PC-3 (cell line): ENCODE measurements at regions not wholly inside any gene's neighbourhood (a gene's known extent, or its start where the extent isn't known, plus 50 kb on each side); places are given as distances from the start of the nearest gene placed in this dataset.

Source experiments
- CTCF ChIP-seq: fragments of 300-600 bp; sonication (generic); conservative IDR thresholded peaks from 2 replicates; pipeline ENCODE4 v1.5.1; 2017; ENCODE audit warnings: antibody characterized with exemption, low read depth, mild to moderate bottlenecking, low read length
- EZH2 ChIP-seq: fragments of 300-600 bp; sonication (generic); IDR thresholded peaks from one replicate; pipeline ENCODE4 v1.6.1; 2017; ENCODE audit warnings: antibody characterized with exemption, mild to moderate bottlenecking, low read length; ENCODE audit not compliant: unreplicated experiment
- EZH2phosphoT487 ChIP-seq: fragments of 300-600 bp; sonication (generic); IDR thresholded peaks from 2 replicates; pipeline ENCODE4 v1.6.1; 2018; ENCODE audit warnings: mild to moderate bottlenecking, antibody characterized with exemption, low read length, borderline replicate concordance

GRCh38 chr6:137304020-137304780, 85.0 kb upstream of the IFNGR1 start:
- TF ChIP-seq CTCF: no peak
- TF ChIP-seq EZH2: no peak
- no peak for TF ChIP-seq EZH2phosphoT487
